Osteocyte (in vitro differentiated cells): ENCODE measurements at regions not wholly inside any gene's neighbourhood (a gene's known extent, or its start where the extent isn't known, plus 50 kb on each side); places are given as distances from the start of the nearest gene placed in this dataset.

Experiments used
- DNase-seq: peaks from one replicate; pipeline ENCODE4 v3.0.0; 2021; ENCODE audit warnings: mixed read lengths; ENCODE audit not compliant: unreplicated experiment; ENCODE audit errors: extremely low spot score
- H3K27ac Mint-ChIP-seq: one replicate; pipeline ENCODE4 v1.8.0; 2021; ENCODE audit warnings: mild to moderate bottlenecking, mixed read lengths; ENCODE audit not compliant: unreplicated experiment
- H3K27me3 Mint-ChIP-seq: one replicate; pipeline ENCODE4 v1.8.0; 2021; ENCODE audit warnings: mixed read lengths; ENCODE audit not compliant: unreplicated experiment
- H3K36me3 Mint-ChIP-seq: one replicate; pipeline ENCODE4 v1.8.0; 2021; ENCODE audit warnings: mixed read lengths; ENCODE audit not compliant: unreplicated experiment
- H3K4me1 Mint-ChIP-seq: one replicate; pipeline ENCODE4 v1.8.0; 2021; ENCODE audit warnings: mixed read lengths; ENCODE audit not compliant: unreplicated experiment
- H3K4me3 Mint-ChIP-seq: one replicate; pipeline ENCODE4 v1.8.0; 2021; ENCODE audit warnings: mild to moderate bottlenecking, moderate library complexity, mixed read lengths; ENCODE audit not compliant: unreplicated experiment
- H3K9me3 Mint-ChIP-seq: one replicate; pipeline ENCODE4 v1.8.0; 2021; ENCODE audit warnings: mixed read lengths; ENCODE audit not compliant: unreplicated experiment
- TF ChIP-seq, protein P1 (sequence below): fragments of 200-600 bp; sonication (generic); IDR thresholded peaks from 2 replicates; pipeline ENCODE4 v1.5.0; 2021; ENCODE audit warnings: antibody characterized with exemption, mild to moderate bottlenecking, moderate library complexity

DNA sequence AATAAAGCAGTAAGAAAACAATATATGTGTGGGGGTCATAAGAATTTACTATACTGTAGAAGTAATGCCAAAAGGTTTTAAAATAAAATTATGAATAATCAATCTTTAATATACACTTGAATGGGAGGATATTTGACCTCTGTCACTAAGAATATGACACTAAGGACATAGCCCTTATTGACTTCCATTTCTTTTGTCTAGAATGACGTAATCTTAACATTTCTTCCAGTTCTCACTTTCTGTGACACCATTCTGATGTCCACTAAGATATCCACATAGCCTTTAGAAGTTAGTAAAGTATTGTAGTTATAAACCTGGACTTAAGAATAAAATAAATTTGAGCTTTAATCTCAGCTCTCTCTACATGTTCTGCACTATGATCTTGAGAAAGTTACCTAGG, 1050.7 kb downstream of the TLE4 start:
- H3K36me3 Mint-ChIP-seq = no peaks in the 10 kb centered on the region
- no peaks in the 10 kb centered on the region for H3K4me1 Mint-ChIP-seq
- TF ChIP-seq, protein P1, sequence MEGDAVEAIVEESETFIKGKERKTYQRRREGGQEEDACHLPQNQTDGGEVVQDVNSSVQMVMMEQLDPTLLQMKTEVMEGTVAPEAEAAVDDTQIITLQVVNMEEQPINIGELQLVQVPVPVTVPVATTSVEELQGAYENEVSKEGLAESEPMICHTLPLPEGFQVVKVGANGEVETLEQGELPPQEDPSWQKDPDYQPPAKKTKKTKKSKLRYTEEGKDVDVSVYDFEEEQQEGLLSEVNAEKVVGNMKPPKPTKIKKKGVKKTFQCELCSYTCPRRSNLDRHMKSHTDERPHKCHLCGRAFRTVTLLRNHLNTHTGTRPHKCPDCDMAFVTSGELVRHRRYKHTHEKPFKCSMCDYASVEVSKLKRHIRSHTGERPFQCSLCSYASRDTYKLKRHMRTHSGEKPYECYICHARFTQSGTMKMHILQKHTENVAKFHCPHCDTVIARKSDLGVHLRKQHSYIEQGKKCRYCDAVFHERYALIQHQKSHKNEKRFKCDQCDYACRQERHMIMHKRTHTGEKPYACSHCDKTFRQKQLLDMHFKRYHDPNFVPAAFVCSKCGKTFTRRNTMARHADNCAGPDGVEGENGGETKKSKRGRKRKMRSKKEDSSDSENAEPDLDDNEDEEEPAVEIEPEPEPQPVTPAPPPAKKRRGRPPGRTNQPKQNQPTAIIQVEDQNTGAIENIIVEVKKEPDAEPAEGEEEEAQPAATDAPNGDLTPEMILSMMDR = no peak
- no peak overlapping the region for H3K4me3 Mint-ChIP-seq
- no peak overlapping the region for H3K27ac Mint-ChIP-seq
- no peaks in the 10 kb centered on the region for H3K27me3 Mint-ChIP-seq
- H3K9me3 Mint-ChIP-seq = no peaks in the 10 kb centered on the region
- DNase-seq = no peak

DNA sequence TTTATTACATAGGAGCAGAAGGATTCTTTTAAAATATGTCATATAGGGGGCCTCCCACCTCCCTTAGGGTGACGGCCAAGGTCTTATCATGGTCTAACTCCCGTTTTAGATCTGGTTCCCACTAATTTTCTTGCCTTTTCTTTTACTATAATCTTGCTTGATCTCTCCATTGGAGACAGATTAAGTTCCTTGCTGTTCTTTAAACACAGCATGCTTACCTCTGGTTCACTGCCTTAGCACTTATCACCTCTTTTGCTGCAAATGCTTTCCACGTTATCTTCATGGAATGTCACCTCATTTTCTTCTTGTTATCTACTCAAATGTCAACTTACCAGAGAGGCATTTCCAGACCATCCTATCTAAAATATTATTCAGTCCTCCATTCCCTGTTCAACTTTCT, 1047.6 kb downstream of the TLE4 start:
- DNase-seq = no peak
- Mint-ChIP-seq H3K36me3 (no peaks in the 10 kb centered on the region), H3K27ac (no peak overlapping the region), H3K4me3 (no peak overlapping the region), H3K9me3 (no peaks in the 10 kb centered on the region), H3K4me1 (peaks cover 6% of the 10 kb centered on the region), H3K27me3 (no peaks in the 10 kb centered on the region)
- TF ChIP-seq, protein P1 = no peak

DNA sequence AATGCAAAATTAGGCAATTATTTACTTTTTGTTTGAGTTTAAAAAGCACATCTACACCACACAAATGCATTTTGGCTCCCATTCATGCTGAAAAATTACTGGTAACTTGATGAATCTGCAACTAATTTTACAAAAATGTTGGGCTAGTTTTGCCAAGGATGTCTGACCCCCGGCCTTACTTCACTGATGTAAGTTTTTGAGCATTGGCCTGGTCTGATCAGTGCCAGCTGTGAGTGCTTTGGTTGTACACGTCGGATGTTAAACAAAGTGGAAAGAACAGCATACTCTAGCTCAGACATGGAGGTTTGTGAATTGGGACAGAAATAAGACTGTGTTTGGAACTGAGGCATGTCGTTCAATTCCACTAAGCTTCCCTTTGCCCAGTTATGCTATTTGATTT, 1044.2 kb downstream of the TLE4 start:
- H3K36me3 Mint-ChIP-seq = no peaks in the 10 kb centered on the region
- no peak overlapping the region for H3K4me3 Mint-ChIP-seq
- DNase-seq = no peak
- H3K27ac Mint-ChIP-seq = peak overlapping the region; percentile 60
- TF ChIP-seq, protein P1 = no peak
- no peaks in the 10 kb centered on the region for H3K27me3 Mint-ChIP-seq
- H3K9me3 Mint-ChIP-seq = peaks cover 5% of the 10 kb centered on the region
- peaks cover 6% of the 10 kb centered on the region for H3K4me1 Mint-ChIP-seq

DNA sequence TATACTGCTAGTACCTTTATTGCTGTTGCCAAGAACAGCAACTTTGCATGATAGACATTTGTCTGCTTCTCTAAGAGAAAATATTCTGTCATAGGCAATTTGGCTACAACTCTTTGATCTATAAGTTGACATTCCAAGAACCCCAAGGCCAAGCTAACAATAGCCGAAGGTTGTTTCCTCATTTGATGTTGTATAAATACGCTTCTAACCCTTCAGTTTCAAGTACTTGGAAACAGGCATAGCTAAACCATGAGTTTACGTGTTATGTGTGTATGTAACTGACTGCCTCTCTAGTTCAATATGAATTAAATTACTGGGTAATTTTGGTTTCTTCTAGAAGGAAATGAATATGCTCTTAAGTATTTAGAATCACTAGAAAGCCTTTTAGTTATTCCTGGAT, 1034.0 kb downstream of the TLE4 start:
- Mint-ChIP-seq H3K9me3 (no peaks in the 10 kb centered on the region), H3K4me1 (peaks cover 10% of the 10 kb centered on the region), H3K27ac (no peak overlapping the region), H3K4me3 (no peak overlapping the region), H3K27me3 (no peaks in the 10 kb centered on the region), H3K36me3 (no peaks in the 10 kb centered on the region)
- no peak for DNase-seq
- TF ChIP-seq, protein P1 = no peak

DNA sequence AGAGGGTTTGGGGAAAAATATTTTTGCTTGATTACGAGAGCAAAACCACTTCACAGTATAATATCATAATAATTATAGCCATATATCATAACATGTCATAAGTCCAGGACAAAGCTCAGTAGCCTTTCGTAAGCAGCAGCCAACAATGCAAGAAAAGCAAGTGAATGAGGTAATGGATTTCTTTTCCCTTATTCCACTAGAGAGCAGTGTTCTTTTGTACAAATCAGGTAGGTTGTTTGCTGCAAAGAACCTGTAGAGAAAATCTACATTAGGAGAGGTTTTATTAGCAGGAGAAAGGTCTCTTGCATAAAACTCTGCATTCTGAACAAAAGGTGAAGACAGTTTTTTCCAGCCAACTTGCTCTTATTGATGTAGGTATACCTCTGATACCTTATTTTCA, 1033.4 kb downstream of the TLE4 start:
- Mint-ChIP-seq H3K4me1 (peaks cover 10% of the 10 kb centered on the region), H3K9me3 (no peaks in the 10 kb centered on the region), H3K4me3 (no peak overlapping the region), H3K36me3 (no peaks in the 10 kb centered on the region), H3K27me3 (no peaks in the 10 kb centered on the region), H3K27ac (no peak overlapping the region)
- TF ChIP-seq, protein P1 = peak; percentile 69
- DNase-seq = no peak
